HG03108 (cell line): ENCODE measurements at regions not wholly inside any gene's neighbourhood (a gene's known extent, or its start where the extent isn't known, plus 50 kb on each side); places are given as distances from the start of the nearest gene placed in this dataset.

Experiments
- ATAC-seq: cut with Tn5 transposase; IDR thresholded peaks from one replicate; pipeline ENCODE4 v1.9.1; 2021; ENCODE audit warnings: moderate library complexity; ENCODE audit not compliant: unreplicated experiment

- ATAC-seq, result no peak
Observed at GRCh38 chr16:72523087-72523486, 351.1 kb upstream of the PMFBP1 start.

GRCh38 chr16:72517154-72517553, 345.2 kb upstream of the PMFBP1 start:
- no peak for ATAC-seq

- no peak for ATAC-seq
Observed at GRCh38 chr16:72511171-72511570, 339.2 kb upstream of the PMFBP1 start.

GRCh38 chr16:72508191-72508590, 336.2 kb upstream of the PMFBP1 start:
- ATAC-seq, result no peak

- no peak for ATAC-seq
Observed at GRCh38 chr16:72502594-72503005, 330.6 kb upstream of the PMFBP1 start.

- ATAC-seq, result peak; percentile 56
Observed at GRCh38 chr16:72501739-72502593, 330.0 kb upstream of the PMFBP1 start.

- ATAC-seq, result no peak
Observed at GRCh38 chr16:72500545-72500944, 328.6 kb upstream of the PMFBP1 start.

GRCh38 chr16:72493716-72494415, 321.9 kb upstream of the PMFBP1 start:
- ATAC-seq, result no peak

- ATAC-seq, result no peak
Observed at GRCh38 chr16:72487283-72487682, 315.3 kb upstream of the PMFBP1 start.

GRCh38 chr16:72482695-72483094, 310.7 kb upstream of the PMFBP1 start:
- no peak for ATAC-seq

- ATAC-seq, result no peak
Observed at GRCh38 chr16:72481419-72481818, 309.5 kb upstream of the PMFBP1 start.

GRCh38 chr16:72480911-72481310, 309.0 kb upstream of the PMFBP1 start:
- ATAC-seq, result no peak

GRCh38 chr16:72475688-72476087, 303.7 kb upstream of the PMFBP1 start:
- ATAC-seq, result no peak

- ATAC-seq, result no peak
Observed at GRCh38 chr16:72474501-72475123, 302.7 kb upstream of the PMFBP1 start.

- ATAC-seq, result no peak
Observed at GRCh38 chr16:72473631-72474030, 301.7 kb upstream of the PMFBP1 start.

- no peak for ATAC-seq
Observed at GRCh38 chr16:72471317-72471924, 299.5 kb upstream of the PMFBP1 start.

- ATAC-seq, result no peak
Observed at GRCh38 chr16:72470541-72470940, 298.6 kb upstream of the PMFBP1 start.

GRCh38 chr16:72469932-72470331, 298.0 kb upstream of the PMFBP1 start:
- ATAC-seq, result no peak

- no peak for ATAC-seq
Observed at GRCh38 chr16:72468582-72468981, 296.6 kb upstream of the PMFBP1 start.

- no peak for ATAC-seq
Observed at GRCh38 chr16:72467157-72467759, 295.3 kb upstream of the PMFBP1 start.
